ENCODE measurements at regions not wholly inside any gene's neighbourhood (a gene's known extent, or its start where the extent isn't known, plus 50 kb on each side); places are given as distances from the start of the nearest gene placed in this dataset.
A peak's percentile ranks its signal among the peaks of the same experiment; 100 is the strongest.
"Not testable (repeated sequence)": the region's sequence is repeated elsewhere in the genome, so short reads cannot be mapped to it uniquely, and the experiment has no call there.

DNA sequence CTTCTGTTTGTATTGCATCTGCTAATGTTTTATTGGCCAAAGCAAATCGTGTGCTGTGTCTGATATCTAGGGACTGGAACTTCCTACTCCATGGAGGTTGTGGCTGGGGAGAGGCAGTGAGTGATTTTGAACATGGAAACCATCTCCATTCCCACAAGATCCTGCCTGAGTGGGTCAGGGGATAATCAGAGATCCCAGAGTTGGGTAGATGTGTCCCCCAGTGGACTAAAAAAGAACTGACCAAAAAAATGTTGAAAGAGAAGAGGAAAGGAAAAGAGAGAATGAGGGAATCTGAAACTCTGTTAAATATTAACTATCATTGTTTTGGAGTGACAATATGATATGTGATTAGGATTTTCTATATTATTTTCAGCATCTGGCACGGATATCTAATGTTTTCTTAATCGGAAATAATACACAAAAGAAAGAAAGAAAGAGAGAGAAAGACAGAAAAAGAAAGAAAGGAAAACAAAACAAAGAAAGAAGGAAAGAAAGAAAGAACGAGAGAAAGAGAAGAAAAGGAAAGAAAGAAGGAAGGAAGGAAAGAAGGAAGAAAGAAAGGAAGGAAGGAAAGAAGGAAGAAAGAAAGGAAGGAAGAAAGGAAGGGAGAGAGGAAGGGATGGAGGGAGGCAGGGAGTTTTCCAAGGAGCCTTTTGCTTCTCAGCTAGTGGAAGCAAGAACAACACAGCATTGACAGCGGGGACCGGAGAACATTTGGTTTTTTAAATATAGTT, 638.5 kb downstream of the CCSER2 start:
- Mint-ChIP-seq H3K4me1 (no peaks in the 10 kb centered on the region), H3K27ac (0 out of 7 replicates have a peak overlapping the region, but pooled peaks of 1 of the 3 experiments have one; percentile 21), H3K9me3 (peaks cover 4 to 5% of the 10 kb centered on the region in 2 experiments), H3K4me3 (no peak overlapping the region), H3K27me3 (ENCODE audit: low read depth) (no peaks in the 10 kb centered on the region; the same call in 1 of the 2 replicates), H3K36me3 (ENCODE audit: insufficient read depth in 1 of 3, low read depth in 3 of 3) (peaks cover 0 to 4% (median 3%) of the 10 kb centered on the region in 3 experiments; a peak in 3 of 7 replicates)
- no peak for DNase-seq
- Histone ChIP-seq H3K4me1 (ENCODE audit: insufficient read depth, low read length) (no peaks in the 10 kb centered on the region), H4K5ac (ENCODE audit: insufficient read length, low read depth, low read length) (no peak overlapping the region), H3K79me1 (ENCODE audit: insufficient read depth, low read depth, low read length, poor library complexity, severe bottlenecking) (no peaks in the 10 kb centered on the region), H3K23ac (ENCODE audit: insufficient read length, low read depth, low read length) (no peak overlapping the region), H3K56ac (ENCODE audit: insufficient read length, low read depth, low read length) (no peak overlapping the region), H3K27me3 (ENCODE audit: insufficient read depth, low read length) (no peaks in the 10 kb centered on the region), H4K8ac (replicated peaks; ENCODE audit: insufficient read length, low read depth, low read length) (no peak overlapping the region), H2BK20ac (ENCODE audit: low read depth, low read length, poor library complexity, severe bottlenecking) (no peak overlapping the region), H2AK5ac (ENCODE audit: insufficient read length, low read length) (no peak overlapping the region), H3K9ac (ENCODE audit: extremely low read depth, insufficient read length, low read length) (no peak overlapping the region), H3K14ac (ENCODE audit: insufficient read depth, low read length) (no peak overlapping the region), H3K9me3 (ENCODE audit: control insufficient read depth, low read depth, low read length) (no peaks in the 10 kb centered on the region), H2BK12ac (ENCODE audit: insufficient read length, low read depth, low read length) (no peak overlapping the region), H3T11ph (ENCODE audit: low read length) (no peak overlapping the region), H2BK5ac (ENCODE audit: insufficient read length, low read length) (no peak overlapping the region), H3K4me2 (ENCODE audit: insufficient read depth, insufficient read length, low read length) (no peak overlapping the region), H3K4ac (ENCODE audit: low read depth, low read length) (no peak overlapping the region), H3K27ac (ENCODE audit: insufficient read length, low read depth, low read length) (no peak overlapping the region), H2BK120ac (ENCODE audit: low read depth, low read length, poor library complexity, severe bottlenecking) (no peak overlapping the region), H2BK15ac (ENCODE audit: low read depth, low read length) (no peak overlapping the region), H2AFZ (ENCODE audit: low read length) (no peak overlapping the region), H4K20me1 (ENCODE audit: control insufficient read depth, insufficient read depth, insufficient read length) (no peaks in the 10 kb centered on the region), H3K23me2 (ENCODE audit: insufficient read length, low read depth, low read length, poor library complexity, severe bottlenecking) (no peaks in the 10 kb centered on the region), H4K91ac (ENCODE audit: insufficient read length, low read depth, low read length) (no peak overlapping the region), H3K18ac (ENCODE audit: insufficient read length, low read depth, low read length) (no peak overlapping the region), H3K79me2 (ENCODE audit: insufficient read depth, low read length) (no peaks in the 10 kb centered on the region)
- TF ChIP-seq, protein P1, sequence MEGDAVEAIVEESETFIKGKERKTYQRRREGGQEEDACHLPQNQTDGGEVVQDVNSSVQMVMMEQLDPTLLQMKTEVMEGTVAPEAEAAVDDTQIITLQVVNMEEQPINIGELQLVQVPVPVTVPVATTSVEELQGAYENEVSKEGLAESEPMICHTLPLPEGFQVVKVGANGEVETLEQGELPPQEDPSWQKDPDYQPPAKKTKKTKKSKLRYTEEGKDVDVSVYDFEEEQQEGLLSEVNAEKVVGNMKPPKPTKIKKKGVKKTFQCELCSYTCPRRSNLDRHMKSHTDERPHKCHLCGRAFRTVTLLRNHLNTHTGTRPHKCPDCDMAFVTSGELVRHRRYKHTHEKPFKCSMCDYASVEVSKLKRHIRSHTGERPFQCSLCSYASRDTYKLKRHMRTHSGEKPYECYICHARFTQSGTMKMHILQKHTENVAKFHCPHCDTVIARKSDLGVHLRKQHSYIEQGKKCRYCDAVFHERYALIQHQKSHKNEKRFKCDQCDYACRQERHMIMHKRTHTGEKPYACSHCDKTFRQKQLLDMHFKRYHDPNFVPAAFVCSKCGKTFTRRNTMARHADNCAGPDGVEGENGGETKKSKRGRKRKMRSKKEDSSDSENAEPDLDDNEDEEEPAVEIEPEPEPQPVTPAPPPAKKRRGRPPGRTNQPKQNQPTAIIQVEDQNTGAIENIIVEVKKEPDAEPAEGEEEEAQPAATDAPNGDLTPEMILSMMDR (conservative IDR thresholded peaks at IDR 0.05), result peak; percentile 52
- no CpG with 5 or more reads among the region's 6 CpGs for WGBS (ENCODE audit: extremely low coverage, insufficient read length, low lambda C conversion rate)

DNA sequence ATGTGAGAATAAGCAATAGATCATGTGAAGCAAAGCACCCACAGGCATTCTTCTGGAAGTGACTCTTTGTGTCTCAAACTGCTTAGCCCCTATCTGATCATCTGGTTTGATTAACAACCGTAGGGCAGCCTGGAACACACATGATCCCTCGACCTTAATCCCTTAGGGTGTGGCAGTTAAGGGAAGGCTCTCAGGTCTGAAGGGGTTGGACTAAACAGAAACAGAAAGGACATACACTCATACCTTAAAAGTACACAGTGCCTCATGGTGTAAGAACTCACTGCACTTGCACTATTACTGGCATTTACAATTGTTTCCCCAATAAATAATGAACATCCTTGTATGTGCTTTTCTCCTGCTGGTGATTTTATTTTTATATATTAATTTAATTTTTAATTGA, 640.9 kb downstream of the CCSER2 start:
- not testable (repeated sequence) for H4K20me1 ChIP-seq (ENCODE audit: control insufficient read depth, insufficient read depth, insufficient read length); DNase-seq; H3K27ac Mint-ChIP-seq; H4K8ac ChIP-seq (replicated peaks; ENCODE audit: insufficient read length, low read depth, low read length); H3K9me3 ChIP-seq (ENCODE audit: control insufficient read depth, low read depth, low read length); H4K5ac ChIP-seq (ENCODE audit: insufficient read length, low read depth, low read length); H3K27me3 ChIP-seq (ENCODE audit: insufficient read depth, low read length); H3K4me2 ChIP-seq (ENCODE audit: insufficient read depth, insufficient read length, low read length); H2BK5ac ChIP-seq (ENCODE audit: insufficient read length, low read length); H3K18ac ChIP-seq (ENCODE audit: insufficient read length, low read depth, low read length); H2BK20ac ChIP-seq (ENCODE audit: low read depth, low read length, poor library complexity, severe bottlenecking); H3K4me3 Mint-ChIP-seq; H3K36me3 Mint-ChIP-seq (ENCODE audit: insufficient read depth in 1 of 3, low read depth in 3 of 3); H3K27me3 Mint-ChIP-seq (ENCODE audit: low read depth); H2AFZ ChIP-seq (ENCODE audit: low read length); H4K91ac ChIP-seq (ENCODE audit: insufficient read length, low read depth, low read length); H2BK15ac ChIP-seq (ENCODE audit: low read depth, low read length); H3K56ac ChIP-seq (ENCODE audit: insufficient read length, low read depth, low read length); H3K14ac ChIP-seq (ENCODE audit: insufficient read depth, low read length); H2BK120ac ChIP-seq (ENCODE audit: low read depth, low read length, poor library complexity, severe bottlenecking); H2BK12ac ChIP-seq (ENCODE audit: insufficient read length, low read depth, low read length); H3K79me1 ChIP-seq (ENCODE audit: insufficient read depth, low read depth, low read length, poor library complexity, severe bottlenecking); H3K79me2 ChIP-seq (ENCODE audit: insufficient read depth, low read length); H3K4me1 ChIP-seq (ENCODE audit: insufficient read depth, low read length); H2AK5ac ChIP-seq (ENCODE audit: insufficient read length, low read length); H3K9ac ChIP-seq (ENCODE audit: extremely low read depth, insufficient read length, low read length); H3K23me2 ChIP-seq (ENCODE audit: insufficient read length, low read depth, low read length, poor library complexity, severe bottlenecking); H3K4me1 Mint-ChIP-seq; H3K4ac ChIP-seq (ENCODE audit: low read depth, low read length); H3K23ac ChIP-seq (ENCODE audit: insufficient read length, low read depth, low read length); H3T11ph ChIP-seq (ENCODE audit: low read length); H3K27ac ChIP-seq (ENCODE audit: insufficient read length, low read depth, low read length)
- no CpG with 5 or more reads among the region's 2 CpGs for WGBS (ENCODE audit: extremely low coverage, insufficient read length, low lambda C conversion rate)
- peaks cover 12 to 18% of the 10 kb centered on the region in 2 experiments for H3K9me3 Mint-ChIP-seq

All from H9 (cell line).